Eye (tissue), 1 donor: ENCODE measurements at regions not wholly inside any gene's neighbourhood (a gene's known extent, or its start where the extent isn't known, plus 50 kb on each side); places are given as distances from the start of the nearest gene placed in this dataset.
"Not testable (repeated sequence)": the region's sequence is repeated elsewhere in the genome, so short reads cannot be mapped to it uniquely, and the experiment has no call there.

Experiments
- DNase-seq: peaks from one replicate; pipeline ENCODE4 v3.0.0-alpha.2; 2015

DNA sequence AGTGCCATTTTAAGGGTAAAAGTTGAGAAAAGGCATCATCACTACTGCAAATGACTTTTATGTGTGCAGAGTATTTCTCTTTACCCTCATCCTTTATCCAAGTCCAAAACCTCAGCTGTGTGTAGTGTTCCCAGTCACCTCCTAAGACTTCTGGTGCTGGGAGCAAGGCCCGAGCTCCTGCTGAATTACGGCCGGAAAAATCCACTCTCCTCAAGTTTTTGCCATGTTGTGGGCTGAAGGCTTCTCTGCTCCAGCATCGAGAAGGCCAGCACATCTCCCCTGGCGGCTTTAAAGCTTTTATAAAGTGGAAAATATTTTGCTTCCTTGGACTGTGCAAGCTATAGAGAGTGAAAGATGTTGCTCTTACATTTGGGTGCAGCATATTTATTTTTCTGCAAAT is 153.2 kb upstream of the THBS2 start:
- DNase-seq, result no peak

DNA sequence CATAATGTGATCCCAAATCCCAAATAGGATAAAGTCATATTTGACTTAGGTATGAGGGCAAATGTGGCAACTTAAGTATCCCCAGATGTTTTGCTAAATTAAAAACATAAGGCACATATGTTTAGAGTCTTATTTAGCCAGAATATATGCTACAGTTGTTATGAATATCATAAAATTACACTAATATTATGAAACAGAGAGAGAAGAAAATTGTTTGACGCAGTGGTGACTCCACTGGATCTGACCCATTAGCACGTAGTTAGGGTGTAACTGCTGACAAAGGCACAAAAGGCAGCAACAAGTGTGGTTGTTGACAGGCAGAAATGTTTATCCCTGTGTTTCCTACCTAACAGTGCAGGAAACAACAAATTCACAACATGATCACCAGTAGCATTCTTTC is 152.4 kb upstream of the THBS2 start:
- peak; percentile 32 for DNase-seq

DNA sequence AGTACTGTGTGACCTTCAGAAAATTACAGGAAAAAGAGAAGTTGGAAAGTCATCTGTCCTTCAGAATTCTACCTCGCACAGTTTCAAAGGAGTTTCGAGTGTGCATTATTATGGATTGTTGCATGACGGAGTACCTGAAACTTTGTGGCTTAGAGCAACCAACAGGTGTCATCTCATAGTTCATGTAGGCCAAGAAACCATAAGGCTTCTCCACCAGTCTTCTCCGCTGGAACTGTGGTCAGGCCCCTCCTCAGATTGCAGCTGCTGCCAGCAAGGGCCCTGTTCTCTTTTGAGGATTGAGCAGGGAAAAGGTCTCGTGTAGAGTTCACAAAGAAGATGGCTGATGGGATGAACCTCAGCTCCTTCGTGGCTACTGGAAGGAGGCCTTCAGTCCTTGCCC is 151.2 kb upstream of the THBS2 start:
- no peak for DNase-seq

DNA sequence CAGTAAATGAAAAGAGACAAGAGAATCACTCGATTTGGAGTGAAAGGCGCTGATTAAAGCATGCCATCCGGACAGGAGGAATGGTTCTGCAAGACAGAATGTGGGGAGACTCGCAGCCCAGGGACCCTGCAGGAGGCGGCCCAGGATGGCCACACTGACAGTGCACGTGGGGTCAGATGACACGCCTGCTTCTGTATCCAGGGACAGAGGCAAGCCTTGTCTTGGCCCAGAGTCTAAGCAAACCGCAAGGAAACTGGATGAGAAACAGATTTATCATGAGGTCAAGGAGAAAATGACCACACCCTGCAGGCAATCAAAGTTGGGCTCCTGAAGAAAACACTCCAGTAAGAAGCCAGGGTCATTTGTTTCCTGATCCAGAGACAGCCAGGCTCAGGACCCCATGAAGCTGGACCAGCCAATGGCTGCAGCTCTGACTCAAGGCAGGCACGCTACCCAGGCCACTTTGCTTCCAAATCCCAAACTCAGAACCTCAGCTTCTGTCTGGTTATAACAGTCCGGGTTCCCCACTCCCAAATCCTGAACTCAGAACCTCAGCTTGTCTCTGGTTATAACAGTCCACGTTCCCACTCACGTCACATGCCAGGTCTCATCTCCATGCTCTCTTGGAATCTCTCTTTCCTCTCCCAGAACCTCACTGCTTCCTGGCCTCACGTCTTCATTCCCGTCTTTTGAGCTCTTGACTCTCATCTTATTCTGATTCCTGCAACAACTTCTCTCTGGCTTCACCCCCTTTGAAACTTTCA is 144.9 kb upstream of the THBS2 start:
- no peak for DNase-seq

DNA sequence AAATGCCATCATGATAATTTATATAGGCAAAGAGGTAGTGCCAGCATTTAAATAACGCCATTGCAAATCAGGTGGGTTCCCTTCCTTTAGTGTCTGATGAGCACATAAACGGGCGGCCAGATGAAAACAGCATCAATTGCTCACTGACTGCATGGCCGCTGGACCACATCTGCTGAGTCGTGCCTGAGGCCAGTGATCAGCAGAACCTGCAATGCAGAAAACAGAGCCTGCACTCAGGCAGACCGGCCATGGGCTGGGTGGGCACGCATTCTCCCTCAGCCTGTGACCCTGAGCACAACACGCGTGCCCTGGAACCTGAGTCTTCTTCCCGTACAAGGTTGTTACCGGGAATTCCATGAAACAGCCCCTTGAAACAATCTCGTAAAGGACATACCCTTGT is 144.0 kb upstream of the THBS2 start:
- no peak for DNase-seq

DNA sequence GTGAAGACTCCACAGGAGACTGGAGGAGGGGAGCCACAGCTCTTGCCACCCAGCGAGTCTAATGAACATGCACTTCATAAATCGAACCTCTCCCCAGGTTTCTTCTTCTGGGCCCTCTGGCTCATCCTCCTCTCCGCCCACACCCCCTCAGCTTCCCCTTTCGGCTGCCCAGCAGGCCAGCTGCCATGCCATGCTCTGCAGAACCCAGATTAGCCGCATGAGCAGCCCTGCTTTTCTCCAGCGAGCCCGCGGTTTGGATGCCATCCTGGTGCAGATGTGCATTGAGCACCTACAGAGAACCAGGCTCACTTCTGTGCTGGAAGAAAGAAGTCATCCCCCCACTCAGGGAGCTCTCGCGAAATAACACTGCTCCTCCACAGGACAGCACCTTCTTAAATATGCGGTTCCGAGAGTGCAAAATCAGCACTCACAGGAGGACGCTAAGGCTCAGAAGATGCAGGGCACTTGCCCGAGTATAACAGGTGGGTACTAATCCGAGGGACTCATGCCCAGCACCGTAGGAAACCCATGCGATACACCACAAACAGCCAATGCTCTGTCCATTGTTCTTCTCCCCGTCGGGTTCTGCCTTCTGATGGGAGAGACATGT is 143.0 kb upstream of the THBS2 start:
- DNase-seq, result no peak

DNA sequence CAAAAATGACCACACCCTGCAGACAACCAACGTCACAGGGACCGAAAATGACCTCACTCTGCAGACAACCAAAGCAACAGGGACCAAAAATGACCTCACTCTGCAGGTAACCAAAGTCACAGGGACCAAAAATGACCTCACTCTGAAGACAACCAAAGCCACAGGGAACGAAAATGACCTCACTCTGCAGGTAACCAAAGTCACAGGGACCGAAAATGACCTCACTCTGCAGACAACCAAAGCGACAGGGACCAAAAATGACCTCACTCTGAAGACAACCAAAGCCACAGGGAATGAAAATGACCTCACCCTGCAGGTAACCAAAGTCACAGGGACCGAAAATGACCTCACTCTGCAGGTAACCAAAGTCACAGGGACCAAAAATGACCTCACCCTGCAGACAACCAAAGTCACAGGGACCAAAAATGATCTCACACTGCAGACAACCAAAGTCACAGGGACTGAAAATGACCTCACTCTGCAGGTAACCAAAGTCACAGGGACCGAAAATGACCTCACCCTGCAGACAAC is 142.4 kb upstream of the THBS2 start:
- DNase-seq, result not testable (repeated sequence)

DNA sequence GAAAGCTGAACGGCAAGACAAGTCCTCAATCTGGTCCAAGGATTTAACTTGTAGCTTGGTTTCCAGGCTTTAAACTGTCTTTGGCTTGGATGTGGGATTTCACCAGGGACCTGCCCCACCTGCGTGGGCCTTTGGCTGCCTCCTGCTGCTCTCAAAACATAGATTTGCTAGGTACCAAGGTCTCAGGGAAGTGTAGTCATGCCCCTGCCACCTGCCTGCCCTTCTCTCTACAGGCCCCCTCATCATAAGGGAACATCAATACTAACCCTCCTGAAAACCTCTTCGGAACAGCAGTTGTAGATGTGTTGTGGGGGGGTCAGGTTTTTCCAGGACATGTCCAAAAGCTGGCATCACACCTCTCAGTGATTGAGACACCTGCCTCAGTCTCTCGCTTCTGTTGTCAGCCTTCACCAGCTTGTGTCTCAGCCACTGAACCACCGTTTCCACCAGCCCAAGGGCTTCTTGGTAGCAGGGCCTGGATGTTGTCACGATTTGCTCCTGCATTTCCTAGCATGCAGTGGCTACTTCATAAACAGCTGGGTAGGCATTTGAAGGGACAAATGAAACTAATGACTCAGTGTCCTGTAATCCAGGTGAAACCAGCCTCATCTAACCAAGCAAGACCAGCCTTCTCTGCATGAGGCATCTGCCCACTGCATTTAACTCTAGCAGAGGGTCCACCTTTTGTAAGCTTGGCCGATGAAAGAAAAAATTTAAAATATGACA is 141.6 kb upstream of the THBS2 start:
- DNase-seq, result no peak

DNA sequence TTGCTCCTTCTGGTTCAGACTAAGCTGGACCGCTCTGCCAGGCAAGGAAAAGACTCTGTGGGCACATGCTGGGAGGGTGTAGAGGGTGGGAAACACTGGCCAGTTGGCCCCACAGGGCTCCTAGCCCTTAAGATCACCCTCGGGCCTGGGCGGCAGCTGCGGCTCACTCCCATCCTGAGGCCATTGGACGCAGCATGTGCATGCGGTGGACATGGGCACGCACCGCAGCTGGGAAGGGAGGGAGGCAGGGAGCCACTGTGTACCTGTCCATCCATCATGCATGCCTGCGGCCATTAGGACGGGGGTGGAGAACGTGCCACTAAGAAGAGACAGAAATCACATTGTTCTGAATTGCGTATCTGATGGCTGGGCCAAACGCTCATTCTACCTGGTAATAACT is 140.1 kb upstream of the THBS2 start:
- no peak for DNase-seq

DNA sequence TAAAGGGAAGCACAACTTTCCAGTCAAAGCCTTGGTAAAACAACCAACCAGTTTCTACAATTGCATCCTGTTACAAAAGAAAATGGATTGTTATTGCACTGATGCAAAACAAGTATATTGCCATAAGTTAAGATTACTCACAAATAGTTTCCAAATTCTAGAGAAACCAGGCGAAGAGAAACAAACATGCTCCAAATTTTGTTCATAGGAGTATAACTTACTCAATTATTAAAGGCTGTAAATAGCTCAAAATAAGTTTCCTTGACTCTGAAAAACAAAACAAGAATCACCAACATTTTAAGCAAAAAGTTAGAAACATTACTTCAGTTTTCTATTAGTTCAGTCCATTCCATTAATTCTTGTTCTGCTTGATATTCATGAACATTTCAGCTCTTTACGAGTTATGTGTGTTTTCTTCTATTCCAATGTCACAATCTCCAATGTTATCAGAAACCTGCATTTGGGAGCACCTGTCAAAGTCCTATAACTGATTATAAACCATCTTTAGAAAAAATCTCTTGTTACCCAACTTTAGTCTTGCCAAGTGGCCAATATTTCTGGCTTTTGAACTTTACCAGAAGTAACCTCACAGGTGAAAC is 137.9 kb upstream of the THBS2 start:
- no peak for DNase-seq

DNA sequence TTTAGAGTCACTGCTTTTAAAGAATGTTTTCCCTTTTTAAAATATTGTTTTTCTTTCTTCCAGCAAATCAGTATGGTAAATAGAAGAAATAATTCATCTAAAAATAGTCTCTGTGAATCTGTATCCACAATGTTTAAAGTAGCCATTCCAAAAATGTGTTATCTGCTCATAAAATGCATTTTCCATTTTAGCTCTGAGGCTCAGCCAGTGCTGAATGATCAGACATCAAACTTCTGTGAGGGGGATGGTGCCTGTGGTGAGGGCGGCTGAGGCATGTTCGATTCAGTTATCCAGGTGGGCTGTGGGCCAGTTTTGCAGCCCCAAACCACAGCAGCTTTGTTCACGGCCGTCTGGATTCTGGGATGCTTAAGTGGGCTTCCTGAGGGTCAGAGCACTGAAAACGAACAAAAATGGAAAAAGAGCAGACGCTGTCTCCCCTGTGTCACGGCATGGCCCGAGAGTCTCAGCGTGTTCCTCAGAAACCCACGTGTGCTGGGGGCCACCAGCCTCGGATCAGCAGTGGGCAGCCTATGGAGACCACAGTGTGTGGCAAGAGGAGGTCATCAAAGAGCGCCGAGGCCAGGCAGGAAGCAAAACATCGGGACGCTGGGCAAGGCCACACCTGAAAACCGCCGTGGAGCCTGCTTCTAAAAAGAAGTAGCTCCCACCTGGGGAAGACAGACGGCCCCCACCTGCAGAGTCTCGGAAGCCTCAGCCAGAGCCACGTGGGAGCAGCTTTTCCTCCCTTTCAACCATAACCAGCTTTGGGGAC is 134.9 kb upstream of the THBS2 start:
- DNase-seq, result peak; percentile 16

DNA sequence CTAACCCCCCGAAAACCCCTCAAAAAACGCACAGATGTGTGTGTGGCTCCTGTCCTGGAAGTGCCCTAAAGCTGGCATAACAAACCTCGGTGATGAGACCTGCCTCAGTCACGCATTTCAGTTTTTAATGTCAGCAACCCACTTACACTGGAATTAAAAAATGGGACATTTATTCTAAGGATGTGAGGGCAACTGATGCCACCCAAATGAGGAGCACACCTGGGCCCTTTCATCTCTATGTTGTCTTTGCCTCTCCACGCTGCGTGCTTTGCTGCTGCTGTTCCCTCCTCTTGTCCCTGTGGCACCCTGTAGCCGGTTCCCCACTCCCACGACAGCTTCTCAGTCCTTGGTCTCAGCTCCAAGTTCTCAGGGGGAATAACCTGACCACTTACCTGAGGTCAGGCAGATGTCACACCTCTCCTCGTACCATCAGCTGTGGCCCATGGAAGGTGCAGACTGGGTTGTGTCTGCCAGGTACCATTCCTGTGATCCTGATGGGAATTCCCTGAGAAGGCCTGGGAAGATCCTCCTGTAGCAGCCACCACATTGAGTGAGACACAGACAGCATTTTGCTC is 134.2 kb upstream of the THBS2 start:
- DNase-seq, result no peak

DNA sequence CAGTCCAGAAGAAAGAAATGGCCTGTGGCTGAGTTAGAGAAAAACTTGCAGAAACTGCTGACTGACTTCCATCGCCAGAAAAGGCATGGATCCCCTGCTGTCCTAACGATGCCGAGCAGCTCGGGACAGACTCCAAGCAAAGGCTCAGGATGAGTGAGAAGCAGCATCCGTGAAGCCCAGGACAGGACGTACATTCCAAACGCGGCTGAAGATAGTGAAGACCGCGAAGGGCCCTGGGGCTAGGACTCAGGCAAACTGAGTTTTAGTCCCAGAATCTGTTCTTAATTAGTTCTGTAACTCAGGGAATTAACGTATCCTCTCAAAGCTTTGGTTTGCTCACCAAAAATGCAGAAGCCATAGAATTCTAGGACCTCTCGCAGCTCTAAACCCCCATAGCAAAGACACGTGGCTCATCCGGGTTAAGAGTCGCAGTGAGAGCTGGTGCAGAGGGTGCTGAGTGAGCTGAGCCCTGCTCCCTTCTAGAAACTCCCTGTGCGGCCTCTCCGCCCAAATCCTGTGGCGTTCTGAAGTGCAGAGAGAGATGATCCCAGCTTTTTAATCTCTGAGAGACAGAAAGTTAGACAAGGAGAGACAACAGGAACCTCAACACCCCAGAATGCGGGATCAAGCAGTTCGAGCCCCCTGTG is 132.9 kb upstream of the THBS2 start:
- DNase-seq, result peak; percentile 45

DNA sequence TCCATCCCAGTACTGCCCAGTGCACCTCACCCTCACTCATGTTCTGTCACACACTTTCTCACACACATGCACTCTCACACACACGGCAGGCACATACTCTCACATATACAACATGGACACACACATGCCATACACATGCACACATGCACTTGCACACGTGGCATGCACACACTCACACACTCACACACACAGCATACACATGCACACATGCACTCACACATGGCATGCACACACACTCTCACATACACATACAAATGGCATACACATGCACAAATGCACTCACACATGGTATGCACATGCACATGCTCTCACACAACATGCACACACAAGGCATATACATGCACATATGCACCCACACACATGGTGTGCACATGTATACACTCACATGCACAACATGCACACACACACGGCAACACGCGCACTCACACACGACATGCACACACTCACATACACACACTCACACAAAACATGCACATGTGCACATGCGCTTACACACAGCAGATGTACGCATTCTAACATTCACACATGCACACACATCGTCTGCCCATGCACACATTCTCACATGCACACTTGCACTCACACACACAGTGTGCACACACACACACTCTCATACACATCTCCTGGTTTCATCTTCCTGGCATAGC is 131.7 kb upstream of the THBS2 start:
- no peak for DNase-seq

DNA sequence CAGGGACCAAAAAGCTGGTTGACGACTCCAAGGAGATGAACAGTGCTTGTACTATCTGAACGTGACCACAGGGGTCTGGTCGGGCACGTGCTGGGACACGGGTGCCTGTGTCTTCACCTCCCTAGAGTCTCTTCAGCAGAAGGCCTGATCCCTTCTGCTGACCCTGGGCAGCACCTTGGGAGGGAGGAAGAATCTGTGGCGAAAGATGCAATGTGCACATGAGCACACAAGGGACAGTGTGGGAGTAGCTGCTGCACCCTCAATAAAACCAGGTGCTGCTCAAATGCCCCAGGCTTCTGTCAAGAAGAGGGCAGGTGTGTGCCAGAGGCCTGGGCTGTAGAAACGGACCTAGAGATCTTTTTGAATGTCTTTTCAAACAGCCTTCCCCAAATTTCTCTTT is 130.6 kb upstream of the THBS2 start:
- DNase-seq, result no peak

DNA sequence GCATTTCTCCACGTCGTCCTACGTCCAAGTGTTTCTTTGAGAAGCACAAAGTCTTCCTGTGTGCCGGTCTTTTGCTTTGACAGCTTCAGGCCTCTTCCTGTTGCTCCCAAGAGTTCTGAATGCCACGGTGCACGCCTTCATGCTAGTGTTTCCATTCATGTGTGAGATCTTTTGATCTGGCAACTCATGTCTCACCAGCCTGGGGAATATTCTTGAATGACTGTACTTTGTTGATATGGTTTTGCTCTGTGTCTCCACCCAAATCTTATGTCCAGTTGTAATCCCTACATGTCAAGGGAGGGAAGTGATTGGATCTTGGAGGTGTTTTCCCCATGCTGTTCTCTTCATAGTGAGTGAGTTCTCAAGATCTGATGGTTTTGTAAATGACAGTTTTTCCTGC is 129.6 kb upstream of the THBS2 start:
- DNase-seq, result peak; percentile 8

DNA sequence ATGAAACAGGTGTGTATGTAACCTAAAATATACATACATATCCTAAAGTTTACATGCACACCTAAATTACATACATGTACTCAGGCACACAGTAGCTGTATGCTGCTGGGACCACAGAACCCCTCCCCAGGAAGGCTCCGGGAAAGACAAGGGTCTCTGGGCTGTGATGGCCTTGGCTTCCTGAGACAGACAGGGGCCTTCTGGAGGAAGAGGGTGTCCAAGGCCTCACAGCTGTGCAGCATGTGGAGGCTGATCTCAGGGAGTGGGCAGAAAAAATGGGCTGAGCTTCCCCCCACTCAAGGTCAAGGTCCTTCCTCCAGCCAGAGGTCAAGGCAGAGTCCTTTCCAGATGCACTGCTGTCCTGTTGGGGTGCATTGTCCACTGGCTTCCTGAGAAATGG is 129.1 kb upstream of the THBS2 start:
- no peak for DNase-seq

DNA sequence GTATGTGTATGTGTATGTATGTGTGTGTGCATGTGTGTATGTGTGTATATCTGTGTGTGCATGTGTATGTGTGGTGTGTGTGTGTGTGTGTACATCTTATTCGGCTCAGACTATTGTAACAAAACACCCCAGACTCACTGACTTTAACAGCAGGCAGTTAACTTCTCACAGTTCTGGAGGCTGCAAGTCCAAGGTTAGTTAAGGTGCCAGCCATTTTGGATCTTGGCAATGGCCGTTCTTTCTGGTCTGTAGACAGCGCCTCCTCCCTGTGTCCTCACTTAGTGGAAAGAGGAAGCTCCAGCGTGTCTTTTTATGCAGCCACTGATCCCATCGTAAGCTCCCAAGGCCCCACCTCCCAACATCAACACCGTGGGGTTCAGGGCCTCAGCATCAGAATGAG is 128.3 kb upstream of the THBS2 start:
- DNase-seq, result no peak

DNA sequence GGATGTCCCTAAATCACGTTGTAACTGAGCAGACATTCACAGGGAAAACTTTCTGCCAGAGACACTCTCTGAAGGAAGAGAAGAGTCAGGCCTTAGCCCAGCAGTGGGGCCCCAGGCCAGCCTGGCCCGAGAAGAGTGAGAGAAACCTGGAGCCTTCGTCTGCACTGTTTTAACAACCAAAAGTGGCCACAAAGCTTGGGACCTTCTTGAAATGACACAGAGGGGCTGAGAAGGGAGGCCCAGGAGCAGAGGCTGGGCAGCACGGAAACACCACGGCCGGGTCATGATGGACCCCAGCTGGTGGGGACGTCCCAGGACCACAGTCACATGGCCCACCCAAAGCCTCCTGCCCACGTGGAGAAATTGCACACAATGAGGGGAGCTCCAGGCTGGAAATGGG is 126.8 kb upstream of the THBS2 start:
- no peak for DNase-seq

DNA sequence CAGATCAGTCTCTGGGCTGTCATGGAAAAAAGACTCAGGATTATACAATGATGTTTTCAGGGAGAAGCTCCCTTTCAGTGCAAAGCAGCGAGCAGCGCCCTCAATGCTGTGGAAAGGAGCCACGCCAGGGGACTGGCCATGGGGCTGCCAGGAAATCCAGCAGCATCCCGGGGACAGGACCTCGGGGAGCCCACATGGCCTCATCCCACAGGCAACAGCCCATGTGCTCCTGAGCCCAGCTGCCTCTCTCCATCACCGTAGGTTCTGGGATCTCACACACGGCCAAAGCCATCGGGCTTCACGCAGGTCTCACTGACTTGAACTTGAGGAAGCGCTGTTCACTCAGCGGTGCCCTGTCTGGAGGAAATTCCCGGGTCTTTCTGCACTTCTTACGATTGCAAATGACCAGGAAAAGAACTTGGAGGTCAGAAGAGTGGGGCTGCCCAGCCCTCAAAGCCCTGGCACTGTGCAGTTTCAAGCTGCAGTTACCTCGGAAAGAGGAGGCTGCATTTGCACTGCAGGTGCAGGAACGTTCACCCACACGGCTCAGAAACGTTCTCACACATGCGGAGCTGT is 125.9 kb upstream of the THBS2 start:
- DNase-seq, result no peak
